OCI-LY7 (cell line): ENCODE measurements at regions not wholly inside any gene's neighbourhood (a gene's known extent, or its start where the extent isn't known, plus 50 kb on each side); places are given as distances from the start of the nearest gene placed in this dataset.

Source experiments
- BruUV-seq: library from RNA; stranded (reverse); fragments of 400-500 nt; replicated peaks from 2 replicates; lab custom pipeline; 2021; lab: Mats Ljungman, UMichigan
- CTCF ChIA-PET: fragments of 300-600 bp; sonication (Branson Sonifier 250); formaldehyde crosslinking; loops from one replicate; lab custom pipeline; 2022; ENCODE audit warnings: antibody characterized with exemption; ENCODE audit not compliant: unreplicated experiment; lab: Charles Lee
- POLR2A ChIA-PET: fragments of 300-600 bp; sonication (Branson Sonifier 250); formaldehyde crosslinking; loops from one replicate; lab custom pipeline; 2022; ENCODE audit warnings: antibody characterized with exemption; lab: Charles Lee
- DNase-seq: peaks from one replicate; pipeline ENCODE4 v3.0.0-alpha.2; 2015; ENCODE audit warnings: low spot score
- H2AFZ ChIP-seq: fragments of 200-600 bp; sonication (generic), shearing (Covaris generic); 2 replicates; pipeline ENCODE4 v1.6.1; 2014; ENCODE audit warnings: mild to moderate bottlenecking, antibody characterized with exemption, low read length, moderate library complexity
- H3K27ac ChIP-seq: fragments of 200-600 bp; sonication (generic); 2 replicates; pipeline ENCODE4 v1.5.1; 2014; ENCODE audit warnings: mixed run types, low read depth, mild to moderate bottlenecking, moderate library complexity, low read length, inconsistent platforms; ENCODE audit not compliant: poor library complexity, severe bottlenecking
- H3K36me3 ChIP-seq: fragments of 200-600 bp; sonication (generic); 2 replicates; pipeline ENCODE4 v1.6.1; 2014; ENCODE audit warnings: mild to moderate bottlenecking, antibody characterized with exemption, low read length, moderate library complexity, mixed read lengths; ENCODE audit not compliant: insufficient read depth
- H3K4me1 ChIP-seq: fragments of 200-600 bp; sonication (generic); 2 replicates; pipeline ENCODE4 v1.5.1; 2014; ENCODE audit warnings: mild to moderate bottlenecking, low read length; ENCODE audit not compliant: insufficient read depth, poor library complexity, severe bottlenecking
- H3K4me2 ChIP-seq: fragments of 200-600 bp; sonication (generic); 2 replicates; pipeline ENCODE4 v1.6.1; 2014; ENCODE audit warnings: mild to moderate bottlenecking, low read length
- H3K4me3 ChIP-seq: fragments of 200-600 bp; sonication (generic); 2 replicates; pipeline ENCODE4 v1.5.1; 2014; ENCODE audit warnings: mild to moderate bottlenecking, low read depth, low read length; ENCODE audit not compliant: poor library complexity, severe bottlenecking
- H3K79me2 ChIP-seq: fragments of 200-600 bp; sonication (generic); 2 replicates; pipeline ENCODE4 v1.6.1; 2016; ENCODE audit warnings: low read depth, mild to moderate bottlenecking, low read length, moderate library complexity, mixed read lengths; ENCODE audit not compliant: insufficient read depth
- H3K9me2 ChIP-seq: fragments of 200-600 bp; sonication (generic); 2 replicates; pipeline ENCODE4 v1.6.1; 2016; ENCODE audit warnings: mild to moderate bottlenecking, low read length, mixed read lengths; ENCODE audit not compliant: insufficient read depth
- H3K9me3 ChIP-seq: fragments of 200-600 bp; sonication (generic); 2 replicates; pipeline ENCODE4 v1.6.1; 2014; ENCODE audit warnings: mild to moderate bottlenecking, mixed run types, low read length, mixed read lengths
- H4K20me1 ChIP-seq: fragments of 200-600 bp; sonication (generic); 2 replicates; pipeline ENCODE4 v1.6.1; 2014; ENCODE audit warnings: mild to moderate bottlenecking, antibody characterized with exemption, low read length, moderate library complexity, mixed read lengths; ENCODE audit not compliant: insufficient read depth
- EZH2phosphoT487 ChIP-seq: fragments of 200-600 bp; sonication (generic); IDR thresholded peaks from 2 replicates; pipeline ENCODE4 v1.6.1; 2018; ENCODE audit warnings: low read depth, borderline replicate concordance, mild to moderate bottlenecking, mixed run types, antibody characterized with exemption, low read length, moderate library complexity, mixed read lengths
- intact Hi-C: fragments of 100-400 bp; cut with micrococcal nuclease; formaldehyde crosslinking; loops from one replicate; pipeline ENCODE4 v1.10.0; 2022; ENCODE audit not compliant: unreplicated experiment
- TF ChIP-seq, protein P1 (sequence below): fragments of 200-600 bp; sonication (generic); conservative IDR thresholded peaks from 2 replicates; pipeline ENCODE4 v1.5.1; 2014; ENCODE audit warnings: mild to moderate bottlenecking, antibody characterized with exemption, low read length, moderate library complexity, mixed read lengths

DNA sequence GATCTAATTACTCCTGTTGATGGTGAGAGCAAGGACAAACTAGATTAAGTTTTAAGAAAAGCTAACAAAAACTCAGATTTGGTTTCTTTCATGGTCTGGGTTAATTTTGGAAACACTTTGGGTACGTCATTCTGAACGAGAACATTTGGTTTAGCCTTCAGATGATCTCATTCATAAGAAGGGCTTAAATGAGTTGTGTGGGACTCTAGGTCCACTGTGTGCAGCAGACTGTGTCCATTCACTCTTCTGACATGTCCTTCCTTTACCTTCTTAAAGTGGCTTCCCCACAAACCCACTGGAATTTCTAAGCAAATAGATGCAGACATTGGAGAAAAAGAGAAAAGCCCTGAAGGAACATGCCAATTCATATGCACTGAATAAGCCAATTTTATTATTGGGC is 96.8 kb downstream of the FBXO4 start:
- DNase-seq = no peak
- H3K4me1 ChIP-seq = no peaks in the 10 kb centered on the region
- H3K27ac ChIP-seq = no peak overlapping the region
- no peak overlapping the region for H3K4me3 ChIP-seq
- ChIA-PET CTCF (no interaction called here), POLR2A (no interaction called here)
- no peaks in the 10 kb centered on the region for H3K9me2 ChIP-seq
- no peaks in the 10 kb centered on the region for H3K9me3 ChIP-seq
- no peak overlapping the region for H2AFZ ChIP-seq
- H4K20me1 ChIP-seq = no peaks in the 10 kb centered on the region
- no peaks in the 10 kb centered on the region for H3K79me2 ChIP-seq
- H3K36me3 ChIP-seq = no peaks in the 10 kb centered on the region
- no peak overlapping the region for H3K4me2 ChIP-seq
- no TSS peak for BruUV-seq
- intact Hi-C loops = no loop called here
- TF ChIP-seq, protein P1, sequence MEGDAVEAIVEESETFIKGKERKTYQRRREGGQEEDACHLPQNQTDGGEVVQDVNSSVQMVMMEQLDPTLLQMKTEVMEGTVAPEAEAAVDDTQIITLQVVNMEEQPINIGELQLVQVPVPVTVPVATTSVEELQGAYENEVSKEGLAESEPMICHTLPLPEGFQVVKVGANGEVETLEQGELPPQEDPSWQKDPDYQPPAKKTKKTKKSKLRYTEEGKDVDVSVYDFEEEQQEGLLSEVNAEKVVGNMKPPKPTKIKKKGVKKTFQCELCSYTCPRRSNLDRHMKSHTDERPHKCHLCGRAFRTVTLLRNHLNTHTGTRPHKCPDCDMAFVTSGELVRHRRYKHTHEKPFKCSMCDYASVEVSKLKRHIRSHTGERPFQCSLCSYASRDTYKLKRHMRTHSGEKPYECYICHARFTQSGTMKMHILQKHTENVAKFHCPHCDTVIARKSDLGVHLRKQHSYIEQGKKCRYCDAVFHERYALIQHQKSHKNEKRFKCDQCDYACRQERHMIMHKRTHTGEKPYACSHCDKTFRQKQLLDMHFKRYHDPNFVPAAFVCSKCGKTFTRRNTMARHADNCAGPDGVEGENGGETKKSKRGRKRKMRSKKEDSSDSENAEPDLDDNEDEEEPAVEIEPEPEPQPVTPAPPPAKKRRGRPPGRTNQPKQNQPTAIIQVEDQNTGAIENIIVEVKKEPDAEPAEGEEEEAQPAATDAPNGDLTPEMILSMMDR = no peak
- TF ChIP-seq EZH2phosphoT487 = no peak

DNA sequence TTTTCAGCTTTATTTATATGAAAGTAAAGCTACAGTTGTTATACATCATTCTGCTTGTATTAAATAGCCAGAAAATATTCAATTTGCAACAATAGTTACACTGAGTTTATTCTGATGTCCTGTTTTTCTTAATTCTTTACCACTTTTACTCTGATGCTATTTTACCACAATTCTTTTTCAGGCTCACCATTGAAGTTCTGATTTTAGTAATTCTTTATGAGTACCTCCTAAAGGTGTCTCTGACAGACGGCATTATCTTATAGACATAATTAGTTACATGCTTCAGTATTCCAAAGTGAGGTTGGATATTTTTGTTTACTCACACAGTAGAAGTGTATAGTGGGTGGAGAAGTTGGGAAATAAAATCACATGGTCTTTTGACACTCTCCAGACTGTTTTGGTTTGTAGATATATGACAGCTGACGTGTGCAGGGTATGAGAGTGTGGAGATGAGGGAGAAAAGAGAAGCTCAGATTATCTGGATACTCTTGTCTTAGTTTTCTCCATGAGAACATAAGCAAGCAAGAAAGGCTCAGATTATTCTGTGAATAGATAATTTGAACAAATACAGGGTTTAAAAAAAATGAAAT is 97.4 kb downstream of the FBXO4 start:
- Histone ChIP-seq H2AFZ (no peak overlapping the region), H3K4me3 (no peak overlapping the region), H3K36me3 (no peaks in the 10 kb centered on the region), H3K4me2 (no peak overlapping the region), H3K9me2 (no peaks in the 10 kb centered on the region), H4K20me1 (no peaks in the 10 kb centered on the region), H3K9me3 (no peaks in the 10 kb centered on the region), H3K27ac (no peak overlapping the region), H3K4me1 (no peaks in the 10 kb centered on the region), H3K79me2 (no peaks in the 10 kb centered on the region)
- intact Hi-C loops = no loop called here
- ChIA-PET CTCF (no interaction called here), POLR2A (no interaction called here)
- no peak for DNase-seq
- TF ChIP-seq, protein P1 = no peak
- no peak for TF ChIP-seq EZH2phosphoT487
- no TSS peak for BruUV-seq

DNA sequence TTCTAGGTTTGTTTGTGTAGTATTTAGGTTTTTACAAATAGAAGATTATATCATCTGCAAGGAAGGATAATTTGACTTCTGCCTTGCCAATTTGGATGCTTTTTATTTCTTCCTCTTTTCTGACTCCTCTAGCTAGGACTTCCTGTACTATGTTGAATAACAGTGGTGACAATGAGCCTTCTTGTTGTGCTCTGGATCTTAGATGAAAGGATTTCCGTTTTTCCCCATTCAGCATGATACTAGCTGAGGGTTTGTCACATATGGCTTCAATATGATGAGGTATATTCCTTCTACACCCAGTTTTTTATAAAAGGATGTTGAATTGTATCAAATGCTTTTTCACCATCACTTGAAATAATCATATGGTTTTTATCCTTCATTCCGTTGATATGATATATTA is 101.4 kb downstream of the FBXO4 start:
- no peak for TF ChIP-seq EZH2phosphoT487
- TF ChIP-seq, protein P1 = no peak
- intact Hi-C loops = no loop called here
- no TSS peak for BruUV-seq
- Histone ChIP-seq H3K27ac (no peak overlapping the region), H3K9me2 (no peaks in the 10 kb centered on the region), H3K9me3 (no peaks in the 10 kb centered on the region), H4K20me1 (no peaks in the 10 kb centered on the region), H3K4me2 (no peak overlapping the region), H2AFZ (no peak overlapping the region), H3K4me1 (no peaks in the 10 kb centered on the region), H3K4me3 (no peak overlapping the region), H3K36me3 (no peaks in the 10 kb centered on the region), H3K79me2 (no peaks in the 10 kb centered on the region)
- ChIA-PET POLR2A (no interaction called here), CTCF (no interaction called here)
- DNase-seq = no peak
